ENCODE measurements at regions not wholly inside any gene's neighbourhood (a gene's known extent, or its start where the extent isn't known, plus 50 kb on each side); places are given as distances from the start of the nearest gene placed in this dataset.

DNA sequence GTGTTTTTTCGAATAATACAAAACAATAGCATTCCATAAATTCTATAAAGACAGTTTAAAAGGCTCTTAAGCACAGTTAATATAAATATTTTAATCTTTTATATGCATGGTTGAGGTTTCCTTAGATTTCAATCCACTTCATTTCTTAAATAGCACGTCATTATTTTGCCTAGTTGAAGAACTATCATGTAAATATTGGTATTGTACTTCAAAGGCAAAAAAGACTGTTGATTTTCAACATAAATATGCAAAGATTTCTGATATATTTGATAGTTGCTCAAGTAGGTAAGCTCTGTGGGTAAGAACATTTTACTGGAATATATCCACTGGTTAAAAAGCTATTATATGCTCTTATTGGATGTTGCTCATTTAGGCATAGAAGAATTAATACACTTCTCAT lies 458.6 kb downstream of the NR2F1-AS1 start:
- DNase-seq (ENCODE audit: low spot score): no peak
- ATAC-seq: no peak

DNA sequence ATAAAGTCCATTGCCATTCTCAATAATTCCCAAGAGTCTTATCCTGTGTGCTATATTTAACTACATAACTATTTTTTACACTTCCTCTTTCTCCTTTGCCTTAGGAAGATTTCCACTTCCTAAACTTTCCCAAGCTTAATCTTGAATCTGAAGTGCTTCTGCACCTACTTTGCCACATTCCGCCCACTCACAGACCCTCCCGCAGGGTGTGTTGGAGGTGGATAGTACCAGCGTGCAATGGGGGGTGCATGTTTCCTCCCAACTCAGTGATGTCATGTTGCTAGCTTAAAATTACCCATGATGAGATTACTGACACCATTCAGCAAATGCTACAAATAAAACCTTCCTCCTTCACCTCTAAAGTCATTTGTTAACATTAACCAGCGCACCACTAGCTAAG lies 460.2 kb downstream of the NR2F1-AS1 start:
- ATAC-seq (no peak), DNase-seq (ENCODE audit: low spot score) (no peak)

DNA sequence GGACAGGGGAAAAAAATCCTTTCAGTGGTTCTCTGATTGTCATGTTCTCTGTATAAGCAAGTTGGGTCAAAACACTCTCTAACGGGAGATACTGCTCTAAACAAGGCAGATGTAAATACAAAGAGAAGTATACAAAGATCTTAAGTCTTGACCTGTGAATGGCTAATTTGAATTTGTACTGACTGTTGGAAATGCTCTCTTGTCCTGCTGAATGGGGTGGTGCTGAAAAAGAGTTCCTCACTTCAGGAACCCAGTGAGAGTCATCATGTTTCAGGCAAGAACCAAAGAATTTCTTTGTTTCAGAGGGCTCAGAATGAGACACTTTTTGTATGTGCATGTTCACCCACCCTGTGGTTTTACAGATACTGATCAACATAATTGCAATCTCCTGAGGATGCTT lies 461.0 kb downstream of the NR2F1-AS1 start:
- no peak for DNase-seq (ENCODE audit: low spot score)
- no peak for ATAC-seq

DNA sequence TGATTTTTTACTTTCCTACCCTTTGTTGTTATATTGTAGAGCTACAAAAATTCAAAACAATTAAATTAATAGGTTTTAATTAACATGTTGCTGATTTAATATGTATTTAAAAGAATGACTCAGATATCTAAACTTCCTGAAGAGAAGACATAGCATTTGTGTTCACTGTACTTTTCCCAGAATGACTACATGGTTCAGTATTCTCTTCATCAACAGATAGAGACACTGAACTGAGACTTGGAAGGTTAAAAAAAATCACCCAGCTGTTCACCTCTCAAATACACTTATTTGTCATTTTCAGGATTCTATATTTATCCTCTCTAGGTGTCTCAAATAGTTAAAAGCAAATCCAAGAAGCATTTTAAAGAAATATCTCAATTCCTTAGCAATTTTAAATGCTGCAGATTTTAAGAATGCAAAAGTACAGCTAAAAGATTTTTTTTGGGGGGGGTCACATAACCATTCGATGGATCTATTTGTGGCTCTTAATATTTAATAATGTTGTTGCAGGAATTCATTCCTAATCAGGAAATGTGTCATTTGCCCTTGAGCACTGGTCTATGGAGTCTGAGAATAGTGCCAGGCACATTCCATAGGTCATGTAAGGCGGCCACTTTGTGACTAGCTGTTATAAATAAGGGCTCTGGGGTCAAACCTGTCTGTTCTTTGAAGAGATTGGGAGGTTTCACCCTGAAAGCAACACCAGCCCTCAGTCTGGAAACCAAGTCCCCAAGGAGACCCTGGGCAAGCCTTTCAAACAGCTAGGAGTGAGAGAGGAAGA lies 463.1 kb downstream of the NR2F1-AS1 start:
- ATAC-seq: no peak
- no peak for DNase-seq (ENCODE audit: low spot score)

DNA sequence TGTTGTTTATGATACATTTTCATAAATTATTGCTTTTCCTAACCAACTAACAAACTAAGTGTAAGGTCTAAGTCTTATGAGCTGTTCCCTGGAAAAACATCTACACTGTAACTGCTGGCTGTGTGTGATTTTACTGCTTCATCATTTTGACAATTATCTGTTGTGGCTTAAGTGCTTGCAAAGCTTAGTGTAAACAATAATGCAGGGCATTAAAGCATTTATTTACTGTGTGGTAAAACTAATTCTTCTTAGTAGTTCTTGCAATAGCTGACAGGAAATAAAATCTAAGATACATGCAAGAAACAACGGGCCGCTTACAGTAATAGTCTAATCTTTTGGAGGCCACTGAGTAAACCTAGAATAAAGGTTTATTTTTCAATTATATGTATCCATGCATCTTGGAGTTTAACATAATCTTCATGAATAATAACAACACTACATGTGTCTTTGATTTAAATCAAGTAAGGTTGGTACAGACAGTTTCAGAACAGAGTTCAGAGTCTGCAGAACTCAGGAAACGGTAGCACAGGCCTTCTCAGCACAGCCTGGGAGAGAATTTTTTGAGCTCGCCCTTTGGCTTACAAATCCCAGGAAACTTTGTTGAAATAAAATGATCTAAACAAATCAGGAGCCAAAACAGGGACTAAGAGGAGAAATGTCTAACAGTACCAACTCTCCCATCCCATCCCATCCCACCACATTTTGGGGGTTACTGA lies 473.1 kb downstream of the NR2F1-AS1 start:
- ATAC-seq (no peak), DNase-seq (ENCODE audit: low spot score) (no peak)

DNA sequence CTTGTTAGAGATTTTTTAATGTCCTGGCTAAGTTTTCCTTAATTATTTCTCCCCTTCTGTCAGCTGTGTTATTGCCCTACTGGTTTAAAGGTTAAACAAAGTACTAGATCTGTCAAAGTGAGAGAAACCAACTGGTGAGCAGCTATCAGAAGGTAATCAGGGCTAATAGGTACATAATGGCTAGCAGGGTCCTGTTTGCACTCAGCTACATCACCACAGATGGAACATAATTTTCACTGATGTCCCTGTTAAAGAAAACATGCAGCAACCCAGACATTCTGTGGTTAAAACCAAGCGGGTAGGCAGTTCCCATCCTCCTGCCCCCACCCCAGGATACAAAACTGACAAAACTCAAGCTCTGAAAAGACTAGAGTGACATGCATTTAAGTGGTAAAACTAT lies 473.9 kb downstream of the NR2F1-AS1 start:
- DNase-seq (ENCODE audit: low spot score): no peak
- ATAC-seq: no peak

DNA sequence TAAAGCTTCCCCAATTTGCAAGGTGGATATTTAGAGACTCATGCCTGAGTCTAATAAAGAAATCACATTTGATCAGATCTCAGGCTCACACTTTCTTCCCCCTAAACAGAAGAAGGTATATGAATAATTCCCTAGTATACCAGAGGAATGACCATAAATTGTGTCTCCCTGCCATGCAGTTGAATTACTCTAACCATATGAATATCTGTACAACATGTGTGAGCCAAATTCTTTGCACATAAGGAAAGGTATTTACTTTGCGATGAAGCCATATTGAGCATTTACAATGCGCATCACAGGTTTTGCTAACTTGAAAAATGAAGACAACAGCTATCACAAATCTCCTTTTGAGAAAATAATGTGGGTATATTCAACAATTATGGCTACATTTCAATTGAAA lies 479.4 kb downstream of the NR2F1-AS1 start:
- ATAC-seq (no peak), DNase-seq (ENCODE audit: low spot score) (no peak)

DNA sequence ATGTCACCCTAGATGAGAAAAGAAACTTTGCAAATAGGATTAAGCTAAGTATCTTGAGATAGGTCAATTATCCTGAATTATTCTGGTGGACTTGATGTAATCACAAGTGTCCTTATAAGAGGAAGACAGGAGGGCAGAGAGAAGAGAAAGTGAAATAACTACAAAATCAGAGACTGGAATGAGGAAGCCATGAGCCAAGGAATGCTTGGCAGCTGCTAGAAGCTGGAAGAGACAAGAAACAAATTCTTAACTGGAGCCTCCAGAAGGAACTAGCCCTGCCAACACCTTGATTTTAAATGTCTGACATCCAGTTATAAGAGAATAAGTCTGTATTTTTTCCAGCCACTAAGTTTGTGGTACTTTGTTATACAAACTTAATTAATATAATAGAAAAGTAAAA lies 480.0 kb downstream of the NR2F1-AS1 start:
- no peak for DNase-seq (ENCODE audit: low spot score)
- no peak for ATAC-seq

DNA sequence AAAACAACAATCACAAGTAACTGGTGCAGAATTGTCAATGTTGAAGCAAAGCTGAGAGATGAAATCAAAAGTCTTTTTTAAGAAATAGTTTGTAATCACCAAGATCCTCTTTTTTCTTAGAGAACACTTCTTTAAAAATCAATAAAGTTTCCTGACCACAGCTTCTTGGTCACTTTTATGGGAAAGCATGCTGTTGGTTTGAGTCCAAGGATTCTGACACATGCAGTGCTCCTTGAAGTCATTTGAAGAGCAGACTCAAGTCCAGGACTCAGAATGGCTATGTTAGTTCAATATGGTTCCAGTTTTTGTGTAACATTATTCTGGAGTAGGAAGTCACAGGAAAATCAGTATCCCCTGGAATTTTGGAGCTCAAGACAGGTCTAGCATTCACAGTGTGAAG lies 480.6 kb downstream of the NR2F1-AS1 start:
- DNase-seq (ENCODE audit: low spot score) (no peak), ATAC-seq (no peak)

DNA sequence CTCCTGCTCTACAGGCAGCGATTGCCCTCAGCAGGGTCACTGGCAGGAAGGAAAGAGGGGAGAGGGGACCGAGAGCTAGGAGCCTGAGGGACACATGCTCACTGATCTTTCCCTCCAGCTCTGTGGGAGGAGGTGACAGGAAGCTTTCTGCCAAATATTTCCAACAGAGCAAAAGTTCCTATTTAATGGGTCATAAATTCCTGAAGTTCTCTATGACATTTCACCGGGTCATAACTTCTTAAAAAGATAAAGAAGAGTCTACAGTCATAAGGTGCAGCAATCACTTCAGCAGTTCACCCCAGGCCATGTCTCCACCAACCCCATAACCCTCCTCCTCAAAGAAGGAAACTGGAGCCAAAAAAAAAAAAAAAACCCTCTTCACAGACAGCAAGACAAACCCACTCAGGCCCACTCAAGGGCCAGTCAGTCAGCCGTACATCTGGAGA lies 481.1 kb downstream of the NR2F1-AS1 start:
- no peak for DNase-seq (ENCODE audit: low spot score)
- no peak for ATAC-seq

DNA sequence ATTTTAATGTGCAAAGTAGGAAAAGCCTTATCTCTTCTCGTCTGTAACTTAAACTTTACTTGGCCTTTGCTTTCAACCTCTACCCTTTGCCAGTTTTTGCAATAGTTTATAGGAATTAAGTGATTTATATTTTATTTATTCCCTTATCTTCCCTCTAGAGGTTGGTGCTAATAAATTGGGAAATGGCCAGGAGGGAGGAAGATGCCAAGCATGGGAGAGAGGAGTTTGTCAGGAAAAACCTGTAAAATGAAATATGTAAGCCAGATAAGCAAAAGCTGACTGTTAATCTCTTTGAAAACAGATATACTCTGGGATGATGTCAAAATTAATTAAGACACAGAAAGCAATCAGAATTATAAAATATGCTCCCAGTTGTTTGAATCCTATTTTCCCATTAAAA lies 484.5 kb downstream of the NR2F1-AS1 start:
- ATAC-seq: no peak
- no peak for DNase-seq (ENCODE audit: low spot score)

DNA sequence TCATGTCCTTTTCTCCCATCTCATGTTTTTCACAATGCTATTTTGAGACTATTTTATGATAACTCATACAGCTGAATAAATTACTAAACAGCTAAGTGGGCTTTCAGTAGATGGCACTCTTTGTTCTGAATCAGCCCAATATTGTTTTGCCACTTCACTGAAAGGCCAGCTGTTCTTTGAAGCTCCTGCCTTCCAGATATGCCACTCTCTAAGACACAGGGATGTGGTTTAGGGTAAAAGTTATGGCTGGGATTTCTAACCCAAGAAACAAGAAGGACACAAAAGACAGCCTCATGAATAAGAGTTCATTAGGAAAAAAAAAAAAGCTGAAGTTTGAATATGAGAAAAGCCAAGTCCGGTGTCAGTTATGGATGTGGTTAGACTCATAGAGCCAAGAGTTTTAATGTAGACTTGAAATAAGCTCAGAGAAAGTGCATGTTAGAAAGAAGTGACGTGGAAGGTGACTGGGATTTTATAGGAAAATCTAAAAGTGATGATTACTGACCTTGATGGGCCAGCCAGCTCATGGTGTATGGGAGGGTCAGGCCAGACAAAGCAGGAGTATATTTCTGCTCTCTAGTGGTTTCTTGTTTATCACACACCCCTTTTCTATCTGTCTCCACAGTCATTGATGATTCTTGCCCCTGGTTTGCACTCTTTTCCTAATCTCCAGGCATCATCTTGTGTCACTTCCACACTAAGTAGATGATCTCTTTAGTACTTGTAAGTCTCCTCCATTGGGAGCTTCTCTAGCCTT lies 488.5 kb downstream of the NR2F1-AS1 start:
- ATAC-seq: no peak
- no peak for DNase-seq (ENCODE audit: low spot score)

DNA sequence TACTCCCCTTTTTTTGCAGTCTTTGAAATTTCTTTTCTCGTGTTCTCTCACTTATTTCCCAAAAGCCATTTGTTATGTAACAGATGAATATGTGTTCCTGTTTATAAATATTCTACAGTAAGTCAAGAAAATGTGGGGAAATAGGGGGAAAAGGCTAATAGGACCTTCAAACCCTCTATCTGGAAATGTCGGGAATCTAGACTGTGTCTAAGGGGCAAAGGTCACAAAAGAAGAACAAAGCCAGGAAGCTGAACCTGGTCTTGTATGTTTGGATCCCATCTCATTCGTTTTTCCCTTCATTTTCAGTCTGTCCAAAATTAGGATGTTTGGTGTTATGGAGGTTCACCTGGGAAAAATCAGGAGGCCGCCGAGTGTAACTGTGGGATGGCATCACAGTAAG lies 490.3 kb downstream of the NR2F1-AS1 start:
- ATAC-seq (no peak), DNase-seq (ENCODE audit: low spot score) (no peak)

DNA sequence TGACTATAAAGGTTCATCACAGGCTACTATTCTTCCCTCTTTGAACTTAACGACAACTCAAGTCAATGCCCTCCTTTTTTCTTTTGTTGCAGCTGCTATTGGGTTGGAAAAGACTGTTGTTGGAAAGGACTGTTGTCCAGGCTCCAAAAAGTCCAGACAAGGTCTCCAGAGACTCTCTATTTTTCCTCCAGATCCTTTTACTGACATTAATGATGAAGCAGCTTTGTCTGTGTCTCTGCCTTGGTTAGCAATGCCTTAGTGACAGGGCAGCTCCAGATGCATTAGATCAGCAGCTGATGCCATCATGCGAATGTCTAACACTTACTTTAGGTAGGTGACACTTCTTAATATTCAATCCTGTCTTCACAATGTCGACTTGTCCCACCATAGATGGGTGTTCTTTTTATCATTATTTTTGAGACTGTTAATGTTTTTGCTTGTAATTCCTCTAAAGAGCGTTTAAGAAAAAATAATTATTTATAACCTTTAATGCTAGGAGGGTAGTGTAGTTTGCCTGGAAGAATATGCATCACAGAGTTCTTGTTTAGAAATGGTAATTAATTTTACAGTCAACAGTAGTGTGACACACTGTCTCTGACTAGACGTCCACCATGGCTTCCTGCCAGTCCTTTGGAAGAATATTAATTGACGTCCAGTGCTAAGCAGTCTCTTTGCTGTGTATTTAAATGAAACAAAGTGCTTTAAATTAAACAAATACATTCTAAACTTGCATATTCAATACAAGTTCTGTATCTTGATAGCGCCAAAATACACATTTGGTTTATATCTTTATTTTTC lies 492.2 kb downstream of the NR2F1-AS1 start:
- ATAC-seq (no peak), DNase-seq (ENCODE audit: low spot score) (no peak)

DNA sequence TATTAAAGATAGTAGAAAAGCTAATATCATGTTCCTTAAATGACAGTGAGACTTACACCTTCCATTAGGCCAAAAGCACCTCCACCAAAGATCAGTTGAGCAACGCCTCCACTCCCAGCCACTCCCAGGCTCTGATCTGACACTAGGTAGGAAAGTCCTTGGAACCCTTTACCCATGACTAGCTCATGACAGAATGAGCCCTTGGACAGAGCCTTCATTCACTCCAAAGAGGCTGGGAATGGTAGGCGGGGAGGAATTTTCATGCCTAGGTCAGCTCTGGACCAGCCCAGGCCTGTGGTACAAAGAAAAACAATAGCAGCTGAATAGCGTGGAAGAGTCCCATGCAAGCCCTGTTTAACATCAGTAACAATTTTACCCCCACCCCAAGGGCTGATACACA lies 493.7 kb downstream of the NR2F1-AS1 start:
- DNase-seq (ENCODE audit: low spot score) (no peak), ATAC-seq (no peak)

DNA sequence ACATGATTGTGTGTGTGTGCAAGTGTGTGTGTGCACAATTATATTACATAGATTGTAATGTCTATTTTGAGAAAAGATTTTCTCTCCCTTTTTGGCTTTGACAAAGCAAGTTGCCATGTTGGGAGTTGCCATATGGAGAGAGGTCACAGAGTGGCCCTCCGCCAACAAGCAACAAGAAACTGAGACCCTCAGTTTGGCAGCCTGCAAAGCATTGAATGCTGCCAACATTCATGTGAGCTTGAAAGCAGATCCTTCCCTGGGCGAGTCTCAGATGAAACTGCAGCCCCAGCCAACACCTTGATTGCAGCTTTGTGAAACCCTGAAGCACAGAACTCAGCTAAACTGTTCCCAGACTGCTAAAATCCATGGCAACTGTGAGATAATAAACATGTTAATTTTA lies 498.0 kb downstream of the NR2F1-AS1 start:
- ATAC-seq: no peak
- no peak for DNase-seq (ENCODE audit: low spot score)

DNA sequence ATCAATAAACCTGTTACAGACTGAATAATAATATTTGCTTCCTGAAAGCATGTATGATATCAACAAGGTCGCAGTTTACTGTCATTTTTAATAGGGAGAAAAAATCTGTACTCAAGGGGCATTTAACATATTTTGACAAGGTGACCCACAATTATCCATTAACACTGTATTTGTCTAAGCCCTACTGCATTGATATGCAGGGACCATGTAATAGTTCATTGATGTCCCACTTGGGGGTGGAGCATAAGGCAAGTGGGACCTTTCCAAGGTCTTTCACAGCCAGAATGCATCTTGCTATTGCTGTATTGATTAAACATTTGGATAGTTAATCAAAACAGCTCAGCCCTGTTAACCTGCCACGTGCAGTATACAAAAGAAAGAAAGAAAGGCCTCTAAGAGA lies 502.0 kb downstream of the NR2F1-AS1 start:
- no peak for ATAC-seq
- no peak for DNase-seq (ENCODE audit: low spot score)

DNA sequence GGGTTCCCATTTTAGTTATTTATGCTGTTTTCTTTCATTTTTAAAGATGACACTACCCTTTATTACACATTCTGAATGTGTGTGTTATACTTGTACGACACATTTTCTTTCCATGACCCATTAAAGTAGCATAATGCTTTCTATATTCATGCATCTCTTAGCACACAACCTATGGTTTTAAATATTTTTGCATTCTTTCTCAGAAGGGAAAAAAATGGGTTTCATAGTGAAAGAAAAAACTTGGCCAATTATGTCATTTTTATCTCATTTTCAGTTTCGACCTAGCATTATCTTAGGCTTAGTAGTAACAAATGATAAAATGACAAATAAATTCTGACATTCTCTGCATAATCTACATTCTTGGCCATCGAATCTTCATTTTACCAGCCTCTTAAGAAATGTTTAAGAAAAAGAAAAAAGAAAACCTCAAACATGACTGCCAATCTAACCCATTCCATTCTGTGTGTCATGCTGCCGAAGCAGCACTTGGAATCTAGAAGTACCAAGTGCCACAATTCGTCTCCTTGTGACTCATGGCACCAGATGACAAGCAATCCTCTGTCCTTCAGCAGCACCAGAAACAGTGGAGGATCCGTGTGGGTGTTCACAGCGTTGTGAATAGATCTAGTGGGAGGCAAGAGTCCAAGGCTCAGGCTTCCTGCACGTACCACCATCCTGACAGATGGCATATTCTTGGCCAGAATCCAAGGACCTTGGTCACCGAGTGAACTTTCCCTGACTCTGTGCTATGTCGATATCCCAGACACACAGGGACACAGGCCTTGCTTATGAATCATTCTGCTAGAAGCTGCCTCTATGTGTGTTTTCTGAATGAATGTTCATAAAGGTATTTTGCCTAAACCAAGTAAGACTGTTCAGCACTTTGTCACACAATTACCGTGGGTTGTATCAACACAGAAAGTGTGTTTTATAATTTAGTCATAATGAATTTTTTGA lies 502.7 kb downstream of the NR2F1-AS1 start:
- peak; percentile 72 for ATAC-seq
- peak; percentile 46 for DNase-seq (ENCODE audit: low spot score)

DNA sequence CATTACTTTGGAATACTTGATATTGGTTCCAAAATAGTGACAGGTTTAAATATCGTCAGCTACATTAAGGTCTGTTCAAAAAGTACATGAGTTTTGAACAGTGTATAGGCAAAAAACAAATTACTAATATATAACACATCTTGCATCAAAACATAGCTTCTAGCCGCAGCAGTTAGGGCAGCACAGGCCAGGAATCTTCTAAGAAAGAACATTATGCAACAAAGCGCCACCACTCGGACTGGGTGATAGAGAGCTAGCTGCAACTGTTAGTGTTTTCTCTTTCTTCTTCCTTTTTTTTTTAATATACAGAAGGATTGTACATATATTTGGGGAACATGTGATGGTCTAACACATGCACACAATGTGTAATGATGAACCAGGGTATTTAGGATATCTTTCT lies 504.5 kb downstream of the NR2F1-AS1 start:
- DNase-seq (ENCODE audit: low spot score): no peak
- ATAC-seq: no peak

DNA sequence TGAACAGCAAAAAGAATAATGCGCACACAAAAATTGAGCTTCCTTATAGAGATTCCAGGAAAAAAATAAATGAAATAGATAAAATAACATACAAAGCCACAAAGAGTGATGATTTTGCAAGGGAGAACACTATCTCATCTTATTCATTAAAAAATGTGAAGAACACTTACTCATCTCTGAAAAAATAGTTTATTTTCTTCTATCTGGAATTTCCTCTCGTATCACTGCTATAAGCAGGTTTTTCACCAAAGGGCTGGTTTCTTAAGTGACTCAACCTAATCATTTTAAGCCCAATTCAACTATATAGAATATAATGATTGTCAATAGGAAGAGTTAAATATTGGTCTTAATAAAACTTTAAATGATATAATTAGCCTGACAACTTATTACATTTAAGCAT lies 504.9 kb downstream of the NR2F1-AS1 start:
- ATAC-seq: no peak
- no peak for DNase-seq (ENCODE audit: low spot score)
